GM18499 (cell line): ENCODE measurements at regions not wholly inside any gene's neighbourhood (a gene's known extent, or its start where the extent isn't known, plus 50 kb on each side); places are given as distances from the start of the nearest gene placed in this dataset.

ENCODE experiments used
- ATAC-seq: cut with Tn5 transposase; IDR thresholded peaks from one replicate; pipeline ENCODE4 v1.9.1; 2021; ENCODE audit warnings: moderate number of reproducible peaks; ENCODE audit not compliant: insufficient read depth, unreplicated experiment

- no peak for ATAC-seq
Observed at GRCh38 chr10:117632406-117632805, 89.9 kb downstream of the EMX2 start.

GRCh38 chr10:117635826-117636225 is 93.3 kb downstream of the EMX2 start:
- no peak for ATAC-seq

DNA sequence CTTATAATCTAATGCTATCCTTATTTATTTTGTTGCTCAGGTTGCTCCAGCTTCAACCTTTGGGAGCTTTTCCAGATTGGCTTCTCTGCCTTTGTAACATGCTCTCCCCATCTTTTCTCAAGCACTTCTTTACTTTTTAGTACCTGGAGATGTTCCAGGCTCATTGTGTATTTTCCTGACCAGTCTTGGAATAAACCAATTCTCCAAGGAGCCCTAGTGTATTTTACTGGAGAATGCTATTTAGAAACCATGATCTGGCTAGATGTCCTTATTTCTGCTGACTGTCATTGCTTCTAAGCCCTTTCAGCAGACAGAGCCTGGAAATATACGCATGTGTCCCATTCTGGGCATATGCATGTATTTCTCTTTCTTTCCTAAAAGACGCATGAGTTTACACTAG is 95.7 kb downstream of the EMX2 start:
- ATAC-seq = no peak

- no peak for ATAC-seq
Observed at GRCh38 chr10:117638664-117639200, 96.2 kb downstream of the EMX2 start.

DNA sequence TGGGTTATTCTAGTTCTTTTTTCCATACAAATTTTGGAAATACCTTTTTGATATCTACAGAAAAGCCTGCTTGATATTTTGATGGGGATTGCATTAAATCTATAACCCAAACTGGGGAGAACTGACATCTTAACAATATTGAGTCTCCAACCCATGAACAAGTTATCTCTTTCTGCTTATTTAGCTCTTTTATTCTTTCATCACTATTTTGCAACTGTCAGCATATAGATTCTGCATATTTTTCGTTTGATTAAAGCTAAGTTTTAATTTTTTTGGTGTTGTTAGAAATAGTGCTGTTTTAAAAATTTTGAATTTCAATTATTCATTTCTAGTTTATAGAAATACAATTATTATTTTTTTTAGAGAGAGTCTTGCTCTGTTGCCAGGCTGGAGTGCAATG is 97.9 kb downstream of the EMX2 start:
- ATAC-seq = no peak

DNA sequence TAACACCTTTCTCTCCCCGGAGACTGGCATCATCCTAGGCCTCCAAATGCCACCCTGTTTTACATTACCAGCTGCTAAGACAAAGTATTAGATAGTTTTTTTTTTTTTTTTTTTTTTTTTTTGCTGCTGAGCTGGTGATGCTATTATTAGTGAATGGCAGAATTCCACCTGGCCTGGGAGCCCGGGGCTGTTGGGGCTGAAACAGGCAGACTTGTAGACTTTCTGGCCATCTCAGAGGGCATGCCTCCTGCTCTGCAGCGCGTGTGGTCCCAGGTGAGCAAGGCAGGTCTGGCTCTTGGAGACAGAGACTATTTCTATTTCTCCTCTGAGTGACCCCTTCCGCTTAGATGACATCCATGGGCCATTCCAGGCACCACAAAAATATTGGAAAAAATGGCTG is 104.2 kb downstream of the EMX2 start:
- ATAC-seq = no peak

DNA sequence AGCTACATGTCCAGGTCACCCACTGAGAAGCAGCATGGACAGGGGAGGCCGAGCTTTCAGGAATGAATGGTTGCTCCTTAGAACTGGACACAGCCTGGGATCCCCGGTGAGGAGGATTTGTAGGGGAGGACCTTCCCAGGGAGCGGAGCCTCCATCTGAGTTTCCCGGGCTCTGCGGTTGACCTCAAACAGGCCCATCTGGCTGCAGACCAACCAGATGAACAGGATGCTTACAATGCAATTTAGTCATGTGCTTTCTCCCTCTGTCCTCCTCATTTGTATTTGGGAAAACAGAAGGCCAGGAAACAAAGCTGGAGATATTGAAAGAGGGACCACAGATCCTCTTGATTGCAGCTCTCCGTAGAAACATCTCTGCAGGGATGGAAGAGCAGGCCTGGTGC is 104.8 kb downstream of the EMX2 start:
- no peak for ATAC-seq

GRCh38 chr10:117651121-117651520 is 108.6 kb downstream of the EMX2 start:
- no peak for ATAC-seq

DNA sequence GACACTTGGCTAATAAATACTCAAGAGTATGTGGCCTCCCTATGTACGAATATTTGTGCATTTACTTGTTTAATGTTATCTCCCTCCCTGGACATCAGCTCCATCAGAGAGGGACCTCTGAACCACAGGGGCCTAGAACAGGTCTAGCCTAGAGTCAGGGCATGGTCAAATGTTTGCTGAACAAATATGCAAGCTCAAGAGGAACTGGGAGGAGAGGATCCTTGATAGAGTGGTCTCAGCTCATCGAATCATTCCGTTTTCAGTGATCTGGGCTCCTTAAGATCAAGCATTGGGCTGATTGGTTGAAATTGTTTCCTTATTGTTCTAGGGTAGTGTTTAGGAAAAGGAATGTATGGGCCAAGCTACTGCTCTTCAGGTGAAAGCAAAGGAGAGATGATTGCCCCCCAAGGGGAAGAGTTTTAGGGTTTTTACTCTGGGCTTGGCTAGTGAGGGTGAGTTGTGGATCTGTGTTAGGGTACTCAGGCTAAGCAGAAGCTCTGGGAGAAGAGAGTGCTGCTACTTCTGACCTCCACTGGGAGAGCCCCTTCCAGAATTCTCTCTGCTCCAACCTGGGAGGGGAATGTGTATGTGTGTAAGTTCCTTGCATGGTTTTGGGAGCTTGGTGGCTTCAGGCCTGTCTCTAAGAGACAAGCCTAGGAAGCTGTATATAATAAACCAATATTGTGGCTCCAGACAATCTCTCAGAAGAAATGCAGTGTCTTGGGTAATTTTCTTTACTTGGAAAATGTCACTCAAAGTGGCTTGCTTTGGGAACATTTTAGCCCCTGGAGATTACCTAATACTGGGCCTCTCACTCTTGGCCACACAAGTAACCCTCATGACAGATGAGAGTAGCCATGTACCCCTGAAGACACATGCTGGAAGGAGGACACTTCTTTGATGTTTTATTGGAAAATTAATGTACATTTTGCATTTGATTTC is 110.0 kb downstream of the EMX2 start:
- peak; percentile 15 for ATAC-seq

DNA sequence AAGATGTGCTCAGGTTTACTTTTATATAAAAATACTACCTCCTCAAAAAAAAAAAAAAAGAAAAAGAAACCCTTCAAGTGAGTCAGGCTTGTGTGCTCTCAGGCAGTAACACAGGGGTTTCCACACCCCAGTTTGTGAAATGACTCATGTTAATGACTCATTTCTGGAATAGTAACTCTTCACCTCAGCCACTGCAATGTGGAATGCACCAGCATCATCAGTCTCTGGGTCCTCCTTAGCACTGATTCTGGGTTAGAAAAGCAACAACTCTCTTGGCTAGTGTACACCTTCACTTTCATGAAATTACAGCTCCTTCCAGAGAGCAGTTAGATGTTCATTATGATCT is 110.6 kb downstream of the EMX2 start:
- peak; percentile 86 for ATAC-seq

DNA sequence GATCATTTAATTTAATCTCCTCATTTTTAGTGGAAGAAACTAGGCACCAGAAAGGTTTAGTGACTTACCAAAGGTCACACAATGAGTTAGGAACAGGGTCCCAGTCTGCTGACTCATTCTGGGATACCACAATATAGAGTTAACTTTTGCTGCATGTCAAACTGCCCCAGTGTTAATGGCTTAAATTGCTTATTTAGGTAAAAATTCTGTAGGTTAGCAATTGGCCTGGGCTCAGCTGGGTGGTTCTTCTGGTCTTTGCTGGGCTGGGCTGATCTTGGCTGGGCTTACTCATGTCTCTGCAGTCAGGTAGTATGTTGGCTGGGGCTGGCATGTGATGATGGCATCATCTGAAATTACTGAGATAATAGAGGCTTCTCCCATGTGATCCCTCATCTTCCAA is 111.6 kb downstream of the EMX2 start:
- ATAC-seq = no peak

DNA sequence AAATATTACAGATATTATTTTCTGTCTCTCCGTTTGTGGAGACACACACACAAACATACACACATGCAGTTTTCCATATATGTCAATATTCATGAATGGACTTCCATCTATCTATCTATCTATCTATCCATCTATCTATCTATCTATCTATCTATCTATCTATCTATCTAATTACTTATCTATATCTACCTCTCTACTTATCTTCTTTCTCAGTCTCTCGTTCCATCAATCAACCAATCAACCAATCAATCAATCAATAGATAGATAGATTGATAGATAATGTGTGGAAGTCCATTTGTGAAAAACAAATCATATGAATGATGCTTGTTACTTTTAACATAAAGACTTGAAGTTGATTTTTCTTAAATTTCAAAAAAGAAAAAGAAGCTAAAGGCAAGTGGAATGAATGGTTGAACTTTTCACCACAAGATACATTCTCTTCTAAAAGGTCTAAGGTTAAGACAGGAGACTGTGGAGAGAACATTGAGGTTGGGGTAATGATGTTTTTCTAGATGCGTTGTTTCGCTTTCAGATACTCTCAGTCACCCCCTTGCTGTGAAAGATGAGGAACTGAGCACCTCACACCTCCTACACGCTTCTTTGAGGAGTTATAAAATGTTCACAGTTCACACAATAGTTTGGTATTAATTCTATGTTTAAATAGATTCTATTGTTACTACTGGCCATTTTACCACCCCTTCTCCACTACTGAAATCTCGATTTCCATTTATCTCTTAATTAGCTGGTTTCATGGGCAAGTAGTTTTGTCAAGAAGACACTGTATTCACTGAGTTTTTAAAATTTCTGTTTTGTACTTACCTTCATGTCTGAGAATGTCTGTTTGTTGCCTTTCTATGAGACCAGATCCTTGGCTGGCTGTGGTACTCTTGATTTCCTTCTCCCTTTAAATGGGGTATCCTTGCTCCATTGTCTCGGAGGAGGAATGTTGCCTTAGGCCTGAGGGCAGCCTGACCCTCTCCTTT is 114.1 kb downstream of the EMX2 start:
- peak; percentile 62 for ATAC-seq

- no peak for ATAC-seq
Observed at GRCh38 chr10:117661316-117661715, 118.8 kb downstream of the EMX2 start.

DNA sequence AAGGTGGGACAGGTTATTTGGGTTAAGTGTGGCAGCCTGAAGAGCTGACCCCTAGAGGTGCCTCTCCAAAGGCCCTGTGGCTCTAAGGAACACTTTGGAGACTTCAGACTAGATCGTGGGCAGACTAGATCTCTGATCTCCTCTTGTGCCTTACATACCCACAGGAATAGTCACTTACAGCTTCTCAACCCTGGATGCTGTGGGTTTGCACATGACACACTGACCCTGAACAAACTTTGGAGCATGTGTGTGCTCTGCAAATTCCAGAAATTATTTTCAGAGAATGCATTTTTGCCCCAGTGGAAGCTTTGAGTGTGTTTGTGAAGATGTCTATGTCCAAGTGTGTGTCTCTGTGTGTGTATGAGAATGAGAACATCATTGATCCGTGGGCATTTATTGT is 119.6 kb downstream of the EMX2 start:
- no peak for ATAC-seq

DNA sequence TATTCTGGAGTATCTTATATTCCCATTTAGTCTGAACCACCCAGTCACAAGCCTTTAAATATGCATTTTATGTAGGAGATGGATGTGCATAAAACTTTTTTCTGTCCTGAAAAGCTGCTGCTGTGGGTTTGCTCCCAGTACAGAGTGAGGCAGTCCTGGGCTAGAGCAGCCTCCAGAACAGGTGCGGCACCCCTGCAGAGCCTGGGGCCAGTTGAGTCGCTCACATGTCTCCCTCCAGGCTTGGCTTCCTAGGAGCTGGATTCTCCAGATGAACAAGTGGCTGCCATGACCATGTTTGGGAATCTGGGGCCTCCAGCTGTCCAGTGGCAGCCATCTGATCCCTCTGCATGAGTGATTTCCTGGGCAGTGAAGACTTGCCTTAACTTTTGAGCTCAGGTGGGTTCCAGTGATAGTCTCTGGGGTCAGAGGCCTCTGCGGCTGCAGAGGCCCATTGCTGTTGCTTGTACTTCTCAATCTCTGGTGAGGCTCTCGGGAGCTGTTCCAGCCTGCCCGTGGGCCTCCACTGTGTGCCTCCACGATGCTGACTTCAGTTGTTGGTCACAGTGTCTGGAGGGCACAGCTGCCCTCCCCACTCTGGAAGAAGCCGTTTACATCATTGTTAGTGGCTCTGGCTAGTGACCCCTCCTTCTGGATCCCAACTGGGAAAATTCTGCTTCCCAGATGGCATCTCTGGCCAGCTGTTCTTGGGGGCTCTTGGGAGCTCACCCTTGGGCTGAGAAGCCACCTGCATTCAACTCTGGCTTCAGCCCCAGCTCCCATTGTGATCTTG is 120.4 kb downstream of the EMX2 start:
- no peak for ATAC-seq

DNA sequence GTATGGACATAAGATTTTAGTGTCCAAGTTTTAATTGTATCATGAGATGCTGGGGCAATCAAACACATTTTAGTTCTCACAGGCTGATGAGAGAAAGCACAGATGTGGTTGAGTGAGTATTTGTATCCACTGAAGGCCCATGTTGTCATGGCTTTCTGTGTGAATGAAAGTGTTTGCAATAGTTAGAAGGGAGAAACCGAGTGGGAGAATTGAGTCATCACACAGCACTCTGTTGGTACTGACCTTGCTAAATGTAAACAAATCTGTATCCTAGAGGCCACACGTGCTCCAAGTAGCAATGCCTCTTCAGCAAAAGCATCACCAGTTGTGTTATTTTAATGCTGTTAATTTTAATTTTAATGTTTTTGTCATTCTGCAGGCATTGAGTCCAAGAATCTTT is 121.2 kb downstream of the EMX2 start:
- peak; percentile 100 for ATAC-seq

DNA sequence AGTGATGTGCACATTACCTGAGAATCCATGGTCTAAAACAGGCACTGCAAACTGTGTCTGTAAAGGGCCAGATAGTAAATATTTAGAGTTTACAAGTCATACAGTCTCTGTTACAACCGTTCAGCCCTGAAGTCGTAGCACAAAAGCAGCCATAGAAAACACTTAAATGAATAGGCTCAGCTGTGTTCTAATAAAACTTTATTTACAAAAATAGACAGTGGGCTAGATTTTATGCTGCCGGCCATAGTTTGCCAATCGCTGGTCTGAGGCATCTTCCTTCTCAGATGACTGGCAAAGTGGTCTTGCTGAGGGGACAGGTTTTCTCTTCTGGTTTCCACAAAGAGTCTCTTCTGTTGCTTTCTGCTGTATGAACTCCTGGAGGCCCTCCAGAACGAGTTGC is 121.7 kb downstream of the EMX2 start:
- no peak for ATAC-seq

DNA sequence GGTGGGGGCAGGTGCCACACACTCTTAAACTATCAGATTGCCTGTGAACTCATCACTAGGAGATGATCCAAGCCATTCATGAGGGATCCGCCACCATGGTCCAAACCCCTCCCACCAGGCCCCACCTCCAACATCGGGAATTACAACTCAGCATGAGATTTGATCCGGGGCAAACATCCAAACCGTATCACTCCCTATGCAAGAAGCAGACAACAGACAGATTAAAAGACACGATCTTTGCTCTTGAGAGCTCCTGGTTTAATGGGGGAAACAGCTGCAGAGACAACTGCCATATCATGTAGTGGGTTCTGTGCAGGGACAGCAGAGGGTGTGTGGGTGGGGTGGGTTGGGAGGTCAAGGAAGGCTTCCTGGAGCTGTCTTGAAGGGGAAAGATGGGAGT is 123.6 kb downstream of the EMX2 start:
- no peak for ATAC-seq

- no peak for ATAC-seq
Observed at GRCh38 chr10:117666965-117667364, 124.4 kb downstream of the EMX2 start.

DNA sequence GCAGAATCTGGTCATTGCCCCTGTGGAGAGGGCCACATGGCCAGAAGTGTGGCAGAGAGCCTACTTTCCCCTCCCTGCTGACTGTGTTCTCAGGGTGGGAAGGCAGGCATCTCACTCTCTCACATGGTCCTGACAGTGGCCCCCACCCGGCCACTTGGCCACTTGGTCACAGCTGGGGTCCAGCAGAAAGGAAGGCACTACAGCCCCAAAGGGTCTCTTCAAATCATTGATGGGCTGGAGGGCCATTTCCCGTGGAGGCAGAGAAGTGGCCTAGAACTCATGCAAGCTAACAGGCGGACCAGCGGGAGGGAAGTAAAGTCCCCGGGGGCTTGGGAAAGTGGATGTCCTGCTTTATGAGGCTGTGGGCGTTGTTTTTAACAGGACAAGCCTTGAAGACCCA is 125.3 kb downstream of the EMX2 start:
- no peak for ATAC-seq
